Neural progenitor cell (in vitro differentiated cells): ENCODE measurements at regions not wholly inside any gene's neighbourhood (a gene's known extent, or its start where the extent isn't known, plus 50 kb on each side); places are given as distances from the start of the nearest gene placed in this dataset.

Experiments used
- DNase-seq: peaks from one replicate; pipeline ENCODE4 v3.0.0-alpha.2; 2016; ENCODE audit warnings: low spot score
- H2AFZ ChIP-seq: fragments of 200-600 bp; sonication (generic); replicated peaks from 2 replicates; pipeline ENCODE4 v1.6.1; 2016; ENCODE audit warnings: antibody characterized with exemption
- H3F3A ChIP-seq: fragments of 200-600 bp; sonication (generic); 2 replicates; pipeline ENCODE4 v1.6.1; 2016; ENCODE audit warnings: antibody characterized with exemption, low read depth
- H3K27ac ChIP-seq: fragments of 200-600 bp; sonication (generic); 2 replicates; pipeline ENCODE4 v1.5.1; 2016; ENCODE audit warnings: mild to moderate bottlenecking
- H3K27me3 ChIP-seq: fragments of 200-600 bp; sonication (generic); 2 replicates; pipeline ENCODE4 v1.6.1; 2016; ENCODE audit warnings: mild to moderate bottlenecking, moderate library complexity
- H3K36me3 ChIP-seq: fragments of 200-600 bp; sonication (generic); 2 replicates; pipeline ENCODE4 v1.5.1; 2016
- H3K4me1 ChIP-seq: fragments of 200-600 bp; sonication (generic); 2 replicates; pipeline ENCODE4 v1.6.1; 2016; ENCODE audit warnings: mixed run types
- H3K4me2 ChIP-seq: fragments of 200-600 bp; sonication (generic); 2 replicates; pipeline ENCODE4 v1.6.1; 2016
- H3K4me3 ChIP-seq: fragments of 200-600 bp; sonication (generic); 2 replicates; pipeline ENCODE4 v1.5.1; 2016
- H3K79me2 ChIP-seq: fragments of 200-600 bp; sonication (generic); 2 replicates; pipeline ENCODE4 v1.6.1; 2016; ENCODE audit warnings: low read depth
- H3K9ac ChIP-seq: fragments of 200-600 bp; sonication (generic); 2 replicates; pipeline ENCODE4 v1.6.1; 2016
- H3K9me3 ChIP-seq: fragments of 200-600 bp; sonication (generic); 2 replicates; pipeline ENCODE4 v1.5.1; 2016; ENCODE audit warnings: low read depth
- H4K20me1 ChIP-seq: fragments of 200-600 bp; sonication (generic); 2 replicates; pipeline ENCODE4 v1.6.1; 2016; ENCODE audit warnings: low read depth
- H3K27ac Mint-ChIP-seq: 3 replicates; pipeline ENCODE4 v1.8.0; 2021; ENCODE audit warnings: mixed read lengths
- H3K27me3 Mint-ChIP-seq: 2 replicates; pipeline ENCODE4 v1.8.0; 2022; ENCODE audit warnings: low read depth, mild to moderate bottlenecking, inconsistent platforms, moderate library complexity, mixed read lengths; ENCODE audit not compliant: insufficient read depth
- H3K36me3 Mint-ChIP-seq: 3 replicates; pipeline ENCODE4 v1.8.0; 2021; ENCODE audit warnings: mixed read lengths
- H3K4me1 Mint-ChIP-seq: 3 replicates; pipeline ENCODE4 v1.8.0; 2021; ENCODE audit warnings: mixed read lengths
- H3K4me3 Mint-ChIP-seq: 3 replicates; pipeline ENCODE4 v1.8.0; 2021; ENCODE audit warnings: mild to moderate bottlenecking, moderate library complexity, mixed read lengths
- H3K9me3 Mint-ChIP-seq: 3 replicates; pipeline ENCODE4 v1.8.0; 2020; ENCODE audit warnings: mixed read lengths
- CTCF ChIP-seq: fragments of 200-600 bp; sonication (generic); IDR thresholded peaks from 2 replicates; pipeline ENCODE4 v1.5.1; 2017; ENCODE audit warnings: antibody characterized with exemption, mild to moderate bottlenecking
- EZH2 ChIP-seq: fragments of 200-600 bp; sonication (generic); IDR thresholded peaks from 2 replicates; pipeline ENCODE4 v1.6.1; 2017; ENCODE audit warnings: antibody characterized with exemption, mild to moderate bottlenecking, moderate library complexity
- EZH2phosphoT487 ChIP-seq: fragments of 200-600 bp; sonication (generic); IDR thresholded peaks from 2 replicates; pipeline ENCODE4 v1.6.1; 2017; ENCODE audit warnings: antibody characterized with exemption

- H3K27me3 ChIP-seq = peaks cover 46% of the 10 kb centered on the region
- Mint-ChIP-seq H3K36me3 (no peaks in the 10 kb centered on the region), H3K4me1 (peaks cover 29% of the 10 kb centered on the region), H3K27me3 (no peaks in the 10 kb centered on the region), H3K9me3 (no peaks in the 10 kb centered on the region), H3K4me3 (no peak overlapping the region), H3K27ac (no peak overlapping the region)
- peaks cover 61% of the 10 kb centered on the region for H3F3A ChIP-seq
- no peaks in the 10 kb centered on the region for H3K79me2 ChIP-seq
- H2AFZ ChIP-seq = no peak overlapping the region
- no peak overlapping the region for H3K4me3 ChIP-seq
- H3K36me3 ChIP-seq = no peaks in the 10 kb centered on the region
- TF ChIP-seq EZH2phosphoT487 (no peak), CTCF (no peak), EZH2 (no peak)
- no peak overlapping the region for H3K27ac ChIP-seq
- no peak for DNase-seq
- no peak overlapping the region for H3K9ac ChIP-seq
- peaks cover 36% of the 10 kb centered on the region for H3K4me1 ChIP-seq
- no peak overlapping the region for H3K4me2 ChIP-seq
- no peaks in the 10 kb centered on the region for H3K9me3 ChIP-seq
- H4K20me1 ChIP-seq = no peaks in the 10 kb centered on the region
Measured at GRCh38 chr2:64861452-64862397, 127.5 kb upstream of the SLC1A4 start.

GRCh38 chr2:64862623-64863022 is 126.6 kb upstream of the SLC1A4 start:
- no peak overlapping the region for H3K27ac ChIP-seq
- H4K20me1 ChIP-seq = no peaks in the 10 kb centered on the region
- peaks cover 22% of the 10 kb centered on the region for H3K4me1 Mint-ChIP-seq
- no peak overlapping the region for H3K9ac ChIP-seq
- H3K36me3 ChIP-seq = no peaks in the 10 kb centered on the region
- no peaks in the 10 kb centered on the region for H3K9me3 ChIP-seq
- no peaks in the 10 kb centered on the region for H3K9me3 Mint-ChIP-seq
- no peak overlapping the region for H3K4me3 Mint-ChIP-seq
- no peak overlapping the region for H2AFZ ChIP-seq
- no peak overlapping the region for H3K4me3 ChIP-seq
- H3K27me3 Mint-ChIP-seq = no peaks in the 10 kb centered on the region
- peaks cover 57% of the 10 kb centered on the region for H3F3A ChIP-seq
- no peak for DNase-seq
- no peaks in the 10 kb centered on the region for H3K36me3 Mint-ChIP-seq
- H3K4me1 ChIP-seq = peaks cover 28% of the 10 kb centered on the region
- no peaks in the 10 kb centered on the region for H3K79me2 ChIP-seq
- TF ChIP-seq EZH2 (no peak), CTCF (no peak), EZH2phosphoT487 (no peak)
- H3K27me3 ChIP-seq = peaks cover 40% of the 10 kb centered on the region
- H3K27ac Mint-ChIP-seq = no peak overlapping the region
- no peak overlapping the region for H3K4me2 ChIP-seq

GRCh38 chr2:64863097-64863820 is 125.9 kb upstream of the SLC1A4 start:
- Mint-ChIP-seq H3K27me3 (no peaks in the 10 kb centered on the region), H3K27ac (no peak overlapping the region)
- TF ChIP-seq CTCF = no peak
- no peak for TF ChIP-seq EZH2phosphoT487
- no peak for TF ChIP-seq EZH2

More at GRCh38 chr2:64863097-64863820, 125.9 kb upstream of the SLC1A4 start:
- H3K27ac ChIP-seq = no peak overlapping the region
- no peaks in the 10 kb centered on the region for H4K20me1 ChIP-seq
- peaks cover 21% of the 10 kb centered on the region for H3K4me1 ChIP-seq
- H3K4me2 ChIP-seq = no peak overlapping the region
- no peak overlapping the region for H3K4me3 ChIP-seq
- H3K9ac ChIP-seq = no peak overlapping the region
- no peaks in the 10 kb centered on the region for H3K36me3 ChIP-seq
- H2AFZ ChIP-seq = no peak overlapping the region
- H3K4me1 Mint-ChIP-seq = peaks cover 16% of the 10 kb centered on the region
- peaks cover 34% of the 10 kb centered on the region for H3K27me3 ChIP-seq
- H3K36me3 Mint-ChIP-seq = no peaks in the 10 kb centered on the region
- no peaks in the 10 kb centered on the region for H3K79me2 ChIP-seq
- H3F3A ChIP-seq = peaks cover 51% of the 10 kb centered on the region
- no peak for DNase-seq
- H3K4me3 Mint-ChIP-seq = no peak overlapping the region
- no peaks in the 10 kb centered on the region for H3K9me3 ChIP-seq
- H3K9me3 Mint-ChIP-seq = no peaks in the 10 kb centered on the region
